GM23338 (cell line): ENCODE measurements at regions not wholly inside any gene's neighbourhood (a gene's known extent, or its start where the extent isn't known, plus 50 kb on each side); places are given as distances from the start of the nearest gene placed in this dataset.

Experiments used
- CREB1 ChIP-seq: fragments of 250-450 bp; sonication (Bioruptor Pico); IDR thresholded peaks from 2 replicates; pipeline ENCODE4 v1.5.0; 2020; ENCODE audit warnings: low read depth, mild to moderate bottlenecking, moderate library complexity
- CTCF ChIP-seq, 2 experiments: fragments of 200-600 bp in 1 of 2; sonication (generic) in 1 of 2; conservative IDR thresholded peaks; 2 replicates each; pipeline versions ENCODE4 v1.5.1 to v1.6.1; 2016 to 2017; ENCODE audit warnings: antibody characterized with exemption in 2 of 2, low read depth in 2 of 2, mild to moderate bottlenecking in 2 of 2, moderate library complexity in 1 of 2
- ETS1 ChIP-seq: IDR thresholded peaks from 2 replicates; pipeline ENCODE4 v1.6.1; 2016; ENCODE audit warnings: antibody characterized with exemption
- EZH2phosphoT487 ChIP-seq: fragments of 200-600 bp; sonication (generic); IDR thresholded peaks from one replicate; pipeline ENCODE4 v1.8.1; 2018; ENCODE audit warnings: antibody characterized with exemption; ENCODE audit not compliant: unreplicated experiment
- POLR2AphosphoS5 ChIP-seq: IDR thresholded peaks from 2 replicates; pipeline ENCODE4 v1.6.1; 2016; ENCODE audit warnings: antibody characterized with exemption, low read depth
- STAT1 ChIP-seq: IDR thresholded peaks from one replicate; pipeline ENCODE4 v1.6.1; 2016; ENCODE audit warnings: antibody characterized with exemption; ENCODE audit not compliant: unreplicated experiment

GRCh38 chr15:79769933-79770759 is 126.7 kb downstream of the MTHFS start:
- TF ChIP-seq CTCF (conservative IDR thresholded peaks at IDR 0.05; ENCODE audit: low read depth in 2 of 2) (no peak), POLR2AphosphoS5 (no peak), CREB1 (CRISPR knock-in tag) (no peak), STAT1 (no peak), EZH2phosphoT487 (no peak), ETS1 (no peak)
